ENCODE measurements at regions not wholly inside any gene's neighbourhood (a gene's known extent, or its start where the extent isn't known, plus 50 kb on each side); places are given as distances from the start of the nearest gene placed in this dataset.

DNA sequence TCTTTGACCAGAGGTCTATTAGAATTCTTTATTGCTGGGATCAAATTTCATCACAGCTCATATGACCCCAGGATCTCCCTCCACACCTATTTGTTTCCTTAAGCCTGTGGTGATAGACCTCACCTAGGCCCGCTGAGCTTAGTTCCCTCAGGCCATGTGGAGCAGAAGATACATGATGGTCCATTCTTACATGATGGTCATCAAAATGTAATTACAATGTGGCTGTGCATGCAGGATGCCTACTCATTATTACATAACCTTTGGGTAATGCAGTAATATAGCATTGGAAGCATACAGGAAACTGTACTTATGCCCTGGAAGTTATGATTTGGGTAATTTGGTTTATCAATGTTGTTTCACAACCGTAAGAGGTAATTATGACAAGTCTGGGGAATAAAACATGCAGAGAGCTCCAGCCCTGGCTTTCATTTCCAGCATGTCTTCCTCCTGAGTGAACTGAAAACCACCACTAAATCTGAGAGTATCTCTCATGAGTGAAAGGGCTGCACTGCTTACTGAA lies 67.0 kb upstream of the AGA start:
- H3K4me1 ChIP-seq: no peaks in the 10 kb centered on the region
- TF ChIP-seq POLR2AphosphoS5 (IDR thresholded peaks at IDR 0.05) (no peak), POLR2A (IDR thresholded peaks at IDR 0.05) (no peak)
- TF ChIP-seq, protein P1, sequence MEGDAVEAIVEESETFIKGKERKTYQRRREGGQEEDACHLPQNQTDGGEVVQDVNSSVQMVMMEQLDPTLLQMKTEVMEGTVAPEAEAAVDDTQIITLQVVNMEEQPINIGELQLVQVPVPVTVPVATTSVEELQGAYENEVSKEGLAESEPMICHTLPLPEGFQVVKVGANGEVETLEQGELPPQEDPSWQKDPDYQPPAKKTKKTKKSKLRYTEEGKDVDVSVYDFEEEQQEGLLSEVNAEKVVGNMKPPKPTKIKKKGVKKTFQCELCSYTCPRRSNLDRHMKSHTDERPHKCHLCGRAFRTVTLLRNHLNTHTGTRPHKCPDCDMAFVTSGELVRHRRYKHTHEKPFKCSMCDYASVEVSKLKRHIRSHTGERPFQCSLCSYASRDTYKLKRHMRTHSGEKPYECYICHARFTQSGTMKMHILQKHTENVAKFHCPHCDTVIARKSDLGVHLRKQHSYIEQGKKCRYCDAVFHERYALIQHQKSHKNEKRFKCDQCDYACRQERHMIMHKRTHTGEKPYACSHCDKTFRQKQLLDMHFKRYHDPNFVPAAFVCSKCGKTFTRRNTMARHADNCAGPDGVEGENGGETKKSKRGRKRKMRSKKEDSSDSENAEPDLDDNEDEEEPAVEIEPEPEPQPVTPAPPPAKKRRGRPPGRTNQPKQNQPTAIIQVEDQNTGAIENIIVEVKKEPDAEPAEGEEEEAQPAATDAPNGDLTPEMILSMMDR (IDR thresholded peaks at IDR 0.05 in 8 of 11, conservative IDR thresholded peaks at IDR 0.05 in 3 of 11): no peak
- no peak for DNase-seq
- H3K27ac ChIP-seq: no peak overlapping the region
- H3K4me3 ChIP-seq: no peak overlapping the region
- intact Hi-C loops (cut with DNase I; ENCODE audit: low total_unique reads): no loop called here
- H3K27me3 ChIP-seq (replicated peaks in 1 of 7): no peaks in the 10 kb centered on the region
- no peaks in the 10 kb centered on the region for H3K36me3 ChIP-seq
- peaks cover 0 to 3% (median 0%) of the 10 kb centered on the region in 8 donors for H3K9me3 ChIP-seq
- 51 to 77% (median 64%) methylated on average over 2 of the region's 2 CpGs for WGBS, 5 donors

DNA sequence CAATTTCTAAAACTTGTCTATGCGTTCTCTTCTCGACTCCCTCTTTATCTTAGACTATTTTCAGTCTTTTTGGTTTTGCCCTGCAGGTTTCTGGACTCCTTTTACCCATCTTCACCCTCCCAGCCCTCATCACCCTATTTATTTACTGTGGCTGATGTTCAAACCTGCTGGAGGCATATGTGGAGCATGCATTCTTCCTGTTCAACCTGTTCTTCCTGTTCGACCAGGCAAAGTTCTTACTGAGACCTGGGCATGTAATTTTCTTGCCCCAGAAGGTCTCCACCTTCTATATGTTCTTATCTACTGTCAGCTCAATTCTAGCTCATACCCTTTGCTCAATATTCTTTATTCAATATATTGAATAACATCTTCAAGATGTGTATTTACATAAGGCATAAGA lies 69.4 kb upstream of the AGA start:
- Histone ChIP-seq H3K9me3 (peaks cover 0 to 3% (median 0%) of the 10 kb centered on the region in 8 donors), H3K27me3 (replicated peaks in 1 of 7) (no peaks in the 10 kb centered on the region), H3K27ac (no peak overlapping the region), H3K4me1 (no peaks in the 10 kb centered on the region), H3K4me3 (no peak overlapping the region), H3K36me3 (no peaks in the 10 kb centered on the region)
- no peak for DNase-seq
- 77 to 88% (median 86%) methylated on average over 3 of the region's 3 CpGs for WGBS, 5 donors
- intact Hi-C loops (cut with DNase I; ENCODE audit: low total_unique reads): no loop called here
- TF ChIP-seq, protein P1 (IDR thresholded peaks at IDR 0.05 in 8 of 11, conservative IDR thresholded peaks at IDR 0.05 in 3 of 11): no peak
- TF ChIP-seq POLR2AphosphoS5 (IDR thresholded peaks at IDR 0.05): no peak
- no peak for TF ChIP-seq POLR2A (IDR thresholded peaks at IDR 0.05)

DNA sequence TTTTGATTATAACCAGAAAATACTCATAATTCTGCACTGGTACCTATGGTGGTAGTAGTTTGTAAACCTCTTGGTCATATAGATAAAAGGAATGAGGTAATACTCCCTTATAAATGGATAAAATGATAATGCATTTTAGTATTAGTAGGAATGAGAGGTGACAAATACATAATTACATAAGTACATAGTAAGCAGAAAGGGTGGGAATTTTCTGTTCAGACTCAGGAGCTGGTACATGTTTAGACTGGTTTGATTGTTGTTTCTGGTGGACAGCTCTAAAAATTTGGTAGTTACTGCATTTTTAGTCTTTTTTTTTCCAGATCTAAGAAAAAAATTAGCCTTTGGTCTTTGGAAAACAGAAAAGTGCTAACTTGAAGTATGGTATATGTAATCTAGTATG lies 70.4 kb upstream of the AGA start:
- Histone ChIP-seq H3K9me3 (peaks cover 0 to 3% (median 0%) of the 10 kb centered on the region in 8 donors), H3K27me3 (replicated peaks in 1 of 7) (no peaks in the 10 kb centered on the region), H3K27ac (no peak overlapping the region), H3K4me3 (no peak overlapping the region), H3K36me3 (no peaks in the 10 kb centered on the region), H3K4me1 (no peaks in the 10 kb centered on the region)
- TF ChIP-seq POLR2A (IDR thresholded peaks at IDR 0.05): no peak
- no peak for TF ChIP-seq POLR2AphosphoS5 (IDR thresholded peaks at IDR 0.05)
- TF ChIP-seq, protein P1 (IDR thresholded peaks at IDR 0.05 in 8 of 11, conservative IDR thresholded peaks at IDR 0.05 in 3 of 11): no peak
- DNase-seq: no peak
- intact Hi-C loops (cut with DNase I; ENCODE audit: low total_unique reads): no loop called here

DNA sequence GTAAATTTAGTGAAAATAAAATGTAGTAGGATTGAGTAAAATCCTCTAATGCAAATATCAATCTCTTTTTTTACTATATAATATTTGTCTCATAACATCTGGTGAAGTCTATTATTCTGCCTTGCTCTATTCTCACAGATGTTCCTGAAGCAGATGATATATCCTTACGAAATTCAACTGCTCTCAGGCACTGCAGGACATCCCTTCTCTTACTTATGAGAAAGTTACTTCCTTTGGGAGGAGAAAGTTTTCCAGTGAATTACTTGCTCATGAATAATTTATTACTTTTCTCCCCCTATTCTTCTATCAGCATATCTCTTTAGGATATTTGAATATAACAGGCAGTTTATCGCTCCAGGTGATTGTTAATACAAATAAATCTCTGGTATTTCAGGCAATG lies 75.6 kb upstream of the AGA start:
- WGBS, 5 donors: 78 to 92% (median 84%) methylated on average over 2 of the region's 2 CpGs
- H3K4me1 ChIP-seq: no peaks in the 10 kb centered on the region

More for the DNA sequence above, 75.6 kb upstream of the AGA start:
- no peak for DNase-seq
- Histone ChIP-seq H3K27me3 (replicated peaks in 1 of 7) (no peaks in the 10 kb centered on the region), H3K9me3 (peaks cover 0 to 18% (median 14%) of the 10 kb centered on the region in 8 donors), H3K4me3 (no peak overlapping the region), H3K27ac (no peak overlapping the region), H3K36me3 (no peaks in the 10 kb centered on the region)
- TF ChIP-seq POLR2A (IDR thresholded peaks at IDR 0.05): no peak
- TF ChIP-seq, protein P1 (IDR thresholded peaks at IDR 0.05 in 8 of 11, conservative IDR thresholded peaks at IDR 0.05 in 3 of 11): no peak
- TF ChIP-seq POLR2AphosphoS5 (IDR thresholded peaks at IDR 0.05): no peak
- intact Hi-C loops (cut with DNase I; ENCODE audit: low total_unique reads): no loop called here
